ENCODE measurements at regions not wholly inside any gene's neighbourhood (a gene's known extent, or its start where the extent isn't known, plus 50 kb on each side); places are given as distances from the start of the nearest gene placed in this dataset.

DNA sequence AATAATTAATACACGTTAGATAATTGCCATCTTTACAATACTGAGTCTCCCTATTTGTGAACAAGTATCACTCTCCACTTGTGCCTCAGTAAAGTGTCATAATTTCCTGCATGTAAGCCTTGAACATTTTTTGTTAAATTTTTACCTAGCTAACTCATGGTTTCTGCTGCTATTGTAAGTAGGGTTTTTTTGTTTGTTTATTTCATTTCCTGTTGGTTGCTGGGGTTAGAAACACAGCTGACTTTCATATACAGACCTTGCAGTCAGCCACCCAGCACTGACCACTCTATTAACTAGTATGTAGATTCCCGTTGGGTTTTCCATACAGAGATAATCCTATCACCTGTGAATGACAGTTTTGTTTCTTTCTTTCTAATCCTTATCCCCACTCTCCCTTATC, 133.3 kb downstream of the MPP7 start:
- Histone ChIP-seq H3K4me2 (no peak overlapping the region), H3K79me2 (ENCODE audit: low read depth) (no peaks in the 10 kb centered on the region), H3K9ac (no peak overlapping the region), H3F3A (ENCODE audit: low read depth) (no peaks in the 10 kb centered on the region), H3K4me1 (no peaks in the 10 kb centered on the region), H3K27me3 (no peaks in the 10 kb centered on the region), H3K4me3 (no peak overlapping the region), H3K9me3 (ENCODE audit: low read depth) (no peaks in the 10 kb centered on the region), H3K27ac (no peak overlapping the region), H4K20me1 (ENCODE audit: low read depth) (no peaks in the 10 kb centered on the region), H3K36me3 (no peaks in the 10 kb centered on the region), H2AFZ (replicated peaks) (no peak overlapping the region)
- H3K27ac Mint-ChIP-seq: no peak overlapping the region
- no peaks in the 10 kb centered on the region for H3K27me3 Mint-ChIP-seq (ENCODE audit: insufficient read depth, low read depth)
- H3K4me1 Mint-ChIP-seq: peaks cover 3% of the 10 kb centered on the region
- H3K9me3 Mint-ChIP-seq: no peaks in the 10 kb centered on the region
- H3K4me3 Mint-ChIP-seq: no peak overlapping the region
- DNase-seq (ENCODE audit: low spot score): no peak
- TF ChIP-seq EZH2 (IDR thresholded peaks at IDR 0.05): no peak
- no peak for TF ChIP-seq EZH2phosphoT487 (IDR thresholded peaks at IDR 0.05)
- TF ChIP-seq, protein P1, sequence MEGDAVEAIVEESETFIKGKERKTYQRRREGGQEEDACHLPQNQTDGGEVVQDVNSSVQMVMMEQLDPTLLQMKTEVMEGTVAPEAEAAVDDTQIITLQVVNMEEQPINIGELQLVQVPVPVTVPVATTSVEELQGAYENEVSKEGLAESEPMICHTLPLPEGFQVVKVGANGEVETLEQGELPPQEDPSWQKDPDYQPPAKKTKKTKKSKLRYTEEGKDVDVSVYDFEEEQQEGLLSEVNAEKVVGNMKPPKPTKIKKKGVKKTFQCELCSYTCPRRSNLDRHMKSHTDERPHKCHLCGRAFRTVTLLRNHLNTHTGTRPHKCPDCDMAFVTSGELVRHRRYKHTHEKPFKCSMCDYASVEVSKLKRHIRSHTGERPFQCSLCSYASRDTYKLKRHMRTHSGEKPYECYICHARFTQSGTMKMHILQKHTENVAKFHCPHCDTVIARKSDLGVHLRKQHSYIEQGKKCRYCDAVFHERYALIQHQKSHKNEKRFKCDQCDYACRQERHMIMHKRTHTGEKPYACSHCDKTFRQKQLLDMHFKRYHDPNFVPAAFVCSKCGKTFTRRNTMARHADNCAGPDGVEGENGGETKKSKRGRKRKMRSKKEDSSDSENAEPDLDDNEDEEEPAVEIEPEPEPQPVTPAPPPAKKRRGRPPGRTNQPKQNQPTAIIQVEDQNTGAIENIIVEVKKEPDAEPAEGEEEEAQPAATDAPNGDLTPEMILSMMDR (IDR thresholded peaks at IDR 0.05): no peak
- no peaks in the 10 kb centered on the region for H3K36me3 Mint-ChIP-seq

DNA sequence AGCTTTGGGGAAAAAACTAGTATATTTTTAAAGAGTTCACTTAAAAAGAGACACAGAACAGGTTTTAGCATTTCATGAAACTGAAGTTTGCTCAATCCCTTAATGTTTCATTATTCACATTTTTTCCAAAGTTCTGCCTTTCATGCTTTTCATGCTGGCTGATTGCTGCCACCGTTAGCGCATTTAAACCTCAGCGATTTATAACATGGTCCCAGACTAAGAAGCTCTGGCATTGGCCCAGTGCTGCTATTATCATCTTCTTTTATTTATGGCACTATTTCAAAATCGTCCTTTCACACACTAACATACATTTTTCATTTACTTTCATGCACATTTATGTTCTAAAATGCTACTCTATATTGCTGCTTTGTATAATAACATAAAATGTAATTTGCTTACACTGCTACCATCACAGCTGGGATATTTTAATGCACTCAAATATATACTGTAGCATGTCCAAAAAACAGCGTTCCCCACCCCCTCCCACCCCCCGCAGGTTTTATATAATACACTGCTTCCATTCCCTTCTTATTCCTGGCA, 141.9 kb downstream of the MPP7 start:
- Mint-ChIP-seq H3K27ac (no peak overlapping the region), H3K4me3 (no peak overlapping the region), H3K4me1 (no peaks in the 10 kb centered on the region), H3K9me3 (no peaks in the 10 kb centered on the region), H3K36me3 (no peaks in the 10 kb centered on the region), H3K27me3 (ENCODE audit: insufficient read depth, low read depth) (no peaks in the 10 kb centered on the region)
- H3K9me3 ChIP-seq (ENCODE audit: low read depth): no peaks in the 10 kb centered on the region
- H3K9ac ChIP-seq: no peak overlapping the region
- H4K20me1 ChIP-seq (ENCODE audit: low read depth): no peaks in the 10 kb centered on the region
- peaks cover 4% of the 10 kb centered on the region for H3K4me1 ChIP-seq
- H3K4me3 ChIP-seq: no peak overlapping the region
- no peaks in the 10 kb centered on the region for H3K79me2 ChIP-seq (ENCODE audit: low read depth)
- no peak overlapping the region for H3K4me2 ChIP-seq
- peaks cover 3% of the 10 kb centered on the region for H3F3A ChIP-seq (ENCODE audit: low read depth)
- no peak for DNase-seq (ENCODE audit: low spot score)
- H3K36me3 ChIP-seq: no peaks in the 10 kb centered on the region
- no peaks in the 10 kb centered on the region for H3K27me3 ChIP-seq
- H3K27ac ChIP-seq: no peak overlapping the region
- H2AFZ ChIP-seq (replicated peaks): no peak overlapping the region
- TF ChIP-seq EZH2phosphoT487 (IDR thresholded peaks at IDR 0.05) (no peak), EZH2 (IDR thresholded peaks at IDR 0.05) (no peak)
- TF ChIP-seq, protein P1 (IDR thresholded peaks at IDR 0.05): no peak

DNA sequence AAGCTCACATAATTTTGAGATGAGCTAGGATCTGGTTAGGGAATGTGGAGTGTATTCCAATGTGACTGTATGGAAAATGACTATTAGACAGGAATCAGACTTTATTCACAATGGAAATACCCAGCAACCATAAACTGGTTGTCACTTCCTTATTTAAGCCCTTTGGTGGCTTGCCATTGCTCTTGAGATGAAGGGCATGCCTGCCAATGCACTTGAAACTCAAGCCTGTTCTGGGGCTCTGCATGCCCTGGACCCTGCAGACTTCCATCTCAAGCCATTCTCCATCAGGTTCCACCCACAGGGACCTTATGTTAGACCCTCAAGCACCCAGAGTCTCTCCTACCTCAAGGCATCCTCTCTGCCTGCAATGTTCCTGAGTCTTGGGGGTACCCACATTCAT, 145.5 kb downstream of the MPP7 start:
- Mint-ChIP-seq H3K36me3 (no peaks in the 10 kb centered on the region), H3K27me3 (ENCODE audit: insufficient read depth, low read depth) (no peaks in the 10 kb centered on the region), H3K27ac (no peak overlapping the region), H3K4me3 (no peak overlapping the region), H3K4me1 (no peaks in the 10 kb centered on the region), H3K9me3 (no peaks in the 10 kb centered on the region)
- no peak overlapping the region for H3K9ac ChIP-seq
- no peak overlapping the region for H3K27ac ChIP-seq
- H4K20me1 ChIP-seq (ENCODE audit: low read depth): no peaks in the 10 kb centered on the region
- H3F3A ChIP-seq (ENCODE audit: low read depth): peaks cover 10% of the 10 kb centered on the region
- H3K36me3 ChIP-seq: no peaks in the 10 kb centered on the region
- TF ChIP-seq, protein P1 (IDR thresholded peaks at IDR 0.05): no peak
- no peak for TF ChIP-seq EZH2 (IDR thresholded peaks at IDR 0.05)
- TF ChIP-seq EZH2phosphoT487 (IDR thresholded peaks at IDR 0.05): no peak
- no peak overlapping the region for H3K4me3 ChIP-seq
- DNase-seq (ENCODE audit: low spot score): no peak
- no peaks in the 10 kb centered on the region for H3K27me3 ChIP-seq
- no peaks in the 10 kb centered on the region for H3K79me2 ChIP-seq (ENCODE audit: low read depth)
- no peak overlapping the region for H2AFZ ChIP-seq (replicated peaks)
- no peak overlapping the region for H3K4me2 ChIP-seq
- H3K4me1 ChIP-seq: peaks cover 20% of the 10 kb centered on the region
- no peaks in the 10 kb centered on the region for H3K9me3 ChIP-seq (ENCODE audit: low read depth)
